ENCODE measurements at regions not wholly inside any gene's neighbourhood (a gene's known extent, or its start where the extent isn't known, plus 50 kb on each side); places are given as distances from the start of the nearest gene placed in this dataset.

DNA sequence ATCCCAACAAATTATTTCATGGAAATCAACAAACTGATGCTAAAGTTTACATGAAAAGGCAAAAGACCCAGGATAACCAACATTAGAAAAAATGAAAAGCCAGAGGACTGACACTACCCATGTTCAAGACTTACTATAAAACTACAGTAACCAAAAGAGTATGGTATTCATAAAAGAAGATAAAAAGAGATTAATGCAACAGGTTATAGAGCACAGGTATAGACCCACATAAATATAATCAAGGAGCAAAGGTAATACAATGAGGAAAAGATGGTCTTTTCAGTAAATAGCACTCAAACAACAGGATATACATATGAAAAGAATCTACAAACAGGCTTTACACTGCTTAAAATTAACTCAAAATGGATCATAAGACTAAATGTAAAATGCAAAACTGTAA is 1342.7 kb downstream of the UQCRFS1 start:
- Histone ChIP-seq H3K4me3 (ENCODE audit: severe bottlenecking) (no peak overlapping the region), H3K27ac (ENCODE audit: poor library complexity, severe bottlenecking) (no peak overlapping the region), H3K4me1 (ENCODE audit: insufficient read depth, poor library complexity, severe bottlenecking) (no peaks in the 10 kb centered on the region), H3K36me3 (ENCODE audit: low read depth) (no peaks in the 10 kb centered on the region), H3K27me3 (ENCODE audit: insufficient read depth, poor library complexity, severe bottlenecking) (no peaks in the 10 kb centered on the region), H3K9me3 (ENCODE audit: severe bottlenecking) (peaks cover 1% of the 10 kb centered on the region)
- TF ChIP-seq CTCF (IDR thresholded peaks at IDR 0.05; ENCODE audit: poor library complexity, severe bottlenecking) = no peak
- no peak for DNase-seq (ENCODE audit: low spot score)
- ATAC-seq (ENCODE audit: low read depth) = no peak

- ATAC-seq (ENCODE audit: low read depth) = no peak
These were observed 1344.9 kb downstream of the UQCRFS1 start for GRCh38 chr19:27868007-27868406.

GRCh38 chr19:27865927-27866777 is 1346.8 kb downstream of the UQCRFS1 start:
- Histone ChIP-seq H3K9me3 (ENCODE audit: severe bottlenecking) (peaks cover 4% of the 10 kb centered on the region), H3K4me3 (ENCODE audit: severe bottlenecking) (no peak overlapping the region), H3K27me3 (ENCODE audit: insufficient read depth, poor library complexity, severe bottlenecking) (no peaks in the 10 kb centered on the region), H3K36me3 (ENCODE audit: low read depth) (no peaks in the 10 kb centered on the region), H3K27ac (ENCODE audit: poor library complexity, severe bottlenecking) (no peak overlapping the region), H3K4me1 (ENCODE audit: insufficient read depth, poor library complexity, severe bottlenecking) (no peaks in the 10 kb centered on the region)
- TF ChIP-seq CTCF (IDR thresholded peaks at IDR 0.05; ENCODE audit: poor library complexity, severe bottlenecking) = no peak
- DNase-seq (ENCODE audit: low spot score) (no peak), ATAC-seq (ENCODE audit: low read depth) (no peak)

More at GRCh38 chr19:27868007-27868406, 1344.9 kb downstream of the UQCRFS1 start:
- H3K4me1 ChIP-seq (ENCODE audit: insufficient read depth, poor library complexity, severe bottlenecking) = no peaks in the 10 kb centered on the region
- H3K4me3 ChIP-seq (ENCODE audit: severe bottlenecking) = no peak overlapping the region
- H3K36me3 ChIP-seq (ENCODE audit: low read depth) = no peaks in the 10 kb centered on the region
- peaks cover 1% of the 10 kb centered on the region for H3K9me3 ChIP-seq (ENCODE audit: severe bottlenecking)
- no peaks in the 10 kb centered on the region for H3K27me3 ChIP-seq (ENCODE audit: insufficient read depth, poor library complexity, severe bottlenecking)
- no peak overlapping the region for H3K27ac ChIP-seq (ENCODE audit: poor library complexity, severe bottlenecking)
- TF ChIP-seq CTCF (IDR thresholded peaks at IDR 0.05; ENCODE audit: poor library complexity, severe bottlenecking) = no peak
- DNase-seq (ENCODE audit: low spot score) = no peak

GRCh38 chr19:27861411-27861975 is 1351.5 kb downstream of the UQCRFS1 start:
- no peak for DNase-seq (ENCODE audit: low spot score)
- Histone ChIP-seq H3K4me3 (ENCODE audit: severe bottlenecking) (no peak overlapping the region), H3K27ac (ENCODE audit: poor library complexity, severe bottlenecking) (no peak overlapping the region), H3K9me3 (ENCODE audit: severe bottlenecking) (peaks cover 2% of the 10 kb centered on the region), H3K36me3 (ENCODE audit: low read depth) (no peaks in the 10 kb centered on the region), H3K4me1 (ENCODE audit: insufficient read depth, poor library complexity, severe bottlenecking) (no peaks in the 10 kb centered on the region), H3K27me3 (ENCODE audit: insufficient read depth, poor library complexity, severe bottlenecking) (no peaks in the 10 kb centered on the region)
- no peak for ATAC-seq (ENCODE audit: low read depth)
- TF ChIP-seq CTCF (IDR thresholded peaks at IDR 0.05; ENCODE audit: poor library complexity, severe bottlenecking) = no peak
